HepG2 (cell line): ENCODE measurements at regions not wholly inside any gene's neighbourhood (a gene's known extent, or its start where the extent isn't known, plus 50 kb on each side); places are given as distances from the start of the nearest gene placed in this dataset.

Experiments
- CENPX ChIP-seq: sonication (generic); formaldehyde crosslinking; IDR thresholded peaks from 2 replicates; pipeline ENCODE4 v1.9.0; 2021; ENCODE audit warnings: mild to moderate bottlenecking, missing genetic modification reagents, moderate library complexity
- EEA1 ChIP-seq: sonication (generic); formaldehyde crosslinking; IDR thresholded peaks from 2 replicates; pipeline ENCODE4 v1.5.1; 2020; ENCODE audit warnings: mild to moderate bottlenecking, missing genetic modification reagents, borderline replicate concordance
- HOXD1 ChIP-seq: sonication (generic); formaldehyde crosslinking; IDR thresholded peaks from 2 replicates; pipeline ENCODE4 v1.5.0; 2020; ENCODE audit warnings: missing genetic modification reagents
- IRF2 ChIP-seq: IDR thresholded peaks from 2 replicates; pipeline ENCODE4 v1.6.1; 2018; ENCODE audit warnings: missing genetic modification reagents, missing compliant biosample characterization
- KLF9 ChIP-seq: IDR thresholded peaks from 2 replicates; pipeline ENCODE4 v1.6.1; 2016; ENCODE audit warnings: low read depth
- MED8 ChIP-seq: sonication (generic); formaldehyde crosslinking; IDR thresholded peaks from 2 replicates; pipeline ENCODE4 v1.8.1; 2023; ENCODE audit warnings: mild to moderate bottlenecking, missing genetic modification reagents; ENCODE audit not compliant: insufficient replicate concordance
- NR2F2 ChIP-seq: IDR thresholded peaks from 2 replicates; pipeline ENCODE4 v1.6.1; 2012; ENCODE audit warnings: low read depth, inconsistent platforms, borderline replicate concordance
- RBAK ChIP-seq: sonication (generic); formaldehyde crosslinking; IDR thresholded peaks from 2 replicates; pipeline ENCODE4 v1.5.1; 2020; ENCODE audit warnings: mild to moderate bottlenecking, missing genetic modification reagents
- RFX1 ChIP-seq: fragments of 450-650 bp; IDR thresholded peaks from 2 replicates; pipeline ENCODE4 v1.6.1; 2017
- RXRB ChIP-seq: IDR thresholded peaks from 2 replicates; pipeline ENCODE4 v1.6.1; 2016; ENCODE audit warnings: borderline replicate concordance, missing genetic modification reagents, missing compliant biosample characterization
- XRCC5 ChIP-seq: fragments of 200-400 bp; formaldehyde crosslinking; optimal IDR thresholded peaks from 2 replicates; pipeline ENCODE3; 2017; ENCODE audit warnings: mild to moderate bottlenecking, low read length
- ZKSCAN1 ChIP-seq: fragments of 150-350 bp; IDR thresholded peaks from 2 replicates; pipeline ENCODE4 v1.6.1; 2014; ENCODE audit warnings: low read length
- ZKSCAN5 ChIP-seq: sonication (generic); formaldehyde crosslinking; IDR thresholded peaks from 2 replicates; pipeline ENCODE4 v1.5.1; 2020; ENCODE audit warnings: mild to moderate bottlenecking, missing genetic modification reagents
- ZNF138 ChIP-seq: sonication (generic); formaldehyde crosslinking; IDR thresholded peaks from 2 replicates; pipeline ENCODE4 v1.5.0; 2020; ENCODE audit warnings: mild to moderate bottlenecking, low read depth, missing genetic modification reagents
- ZNF382 ChIP-seq: sonication (generic); formaldehyde crosslinking; IDR thresholded peaks from 2 replicates; pipeline ENCODE4 v1.5.0; 2020; ENCODE audit warnings: missing genetic modification reagents, mild to moderate bottlenecking, borderline replicate concordance
- ZNF460 ChIP-seq: sonication (generic); formaldehyde crosslinking; IDR thresholded peaks from 2 replicates; pipeline ENCODE4 v1.5.1; 2020; ENCODE audit warnings: missing genetic modification reagents, mild to moderate bottlenecking, borderline replicate concordance
- ZNF468 ChIP-seq: sonication (generic); formaldehyde crosslinking; IDR thresholded peaks from 2 replicates; pipeline ENCODE4 v1.8.0; 2022; ENCODE audit warnings: mild to moderate bottlenecking, moderate library complexity, missing genetic modification reagents
- ZNF7 ChIP-seq: IDR thresholded peaks from 2 replicates; pipeline ENCODE4 v1.6.1; 2016; ENCODE audit warnings: missing biosample characterization, missing genetic modification reagents
- TF ChIP-seq, protein P1 (sequence below): sonication (generic); formaldehyde crosslinking; IDR thresholded peaks from 2 replicates; pipeline ENCODE4 v1.4.0; 2020; ENCODE audit warnings: missing genetic modification reagents
- TF ChIP-seq, protein P2 (sequence below): sonication (generic); formaldehyde crosslinking; IDR thresholded peaks from 2 replicates; pipeline ENCODE4 v1.5.0; 2020; ENCODE audit warnings: missing genetic modification reagents
- TF ChIP-seq, protein P3 (sequence below): sonication (generic); formaldehyde crosslinking; IDR thresholded peaks from 2 replicates; pipeline ENCODE4 v1.4.0; 2020; ENCODE audit warnings: missing genetic modification reagents, mild to moderate bottlenecking, borderline replicate concordance
- TF ChIP-seq, protein P4 (sequence below): sonication (generic); formaldehyde crosslinking; IDR thresholded peaks from 2 replicates; pipeline ENCODE4 v1.4.0; 2020; ENCODE audit warnings: mild to moderate bottlenecking, missing genetic modification reagents

DNA sequence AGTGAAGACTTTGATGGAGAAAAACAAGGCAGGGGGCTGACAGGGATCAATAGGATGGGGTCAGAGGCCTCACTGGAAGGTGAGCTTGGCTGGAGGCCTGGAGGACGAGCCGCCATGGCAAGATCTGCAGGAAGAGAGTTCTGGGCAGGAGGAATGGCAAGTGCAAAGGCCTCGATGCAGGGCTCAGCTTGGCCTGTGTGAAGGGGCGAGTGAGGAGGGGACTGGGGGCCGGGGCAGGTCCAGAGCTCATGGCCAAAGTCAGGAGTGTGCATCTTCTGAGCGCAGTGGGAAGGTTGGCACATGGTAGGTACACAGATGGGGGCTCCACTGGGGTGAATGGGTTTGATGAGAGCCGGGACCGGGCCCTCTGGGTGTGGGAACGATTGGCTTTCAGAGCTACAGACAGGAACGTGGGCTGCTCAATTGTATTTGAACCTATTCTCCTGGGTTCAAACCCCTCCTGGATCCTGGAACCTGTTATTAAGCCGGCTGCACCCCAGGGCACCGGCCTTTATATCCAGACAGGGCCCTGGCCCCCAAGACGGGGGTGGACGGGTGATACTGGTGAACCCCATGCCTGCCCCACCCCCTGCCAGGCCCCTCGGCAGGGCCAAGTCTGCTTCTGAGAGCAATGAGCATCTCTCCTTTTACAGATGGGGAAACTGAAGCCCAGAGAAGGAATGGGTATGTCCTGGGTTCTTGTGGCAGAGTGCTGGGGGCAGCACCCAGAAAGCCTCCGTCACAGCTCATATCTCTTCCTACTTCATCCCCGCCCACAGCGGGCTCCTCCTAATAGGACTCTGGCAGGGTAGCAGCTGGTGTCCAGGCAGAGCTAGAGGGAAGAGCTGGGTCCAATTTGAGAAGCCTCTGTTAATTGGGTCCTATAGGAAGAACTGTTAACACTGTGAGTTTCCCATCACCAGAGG, 106.1 kb downstream of the CEBPB start (continued):
- TF ChIP-seq, protein P1, sequence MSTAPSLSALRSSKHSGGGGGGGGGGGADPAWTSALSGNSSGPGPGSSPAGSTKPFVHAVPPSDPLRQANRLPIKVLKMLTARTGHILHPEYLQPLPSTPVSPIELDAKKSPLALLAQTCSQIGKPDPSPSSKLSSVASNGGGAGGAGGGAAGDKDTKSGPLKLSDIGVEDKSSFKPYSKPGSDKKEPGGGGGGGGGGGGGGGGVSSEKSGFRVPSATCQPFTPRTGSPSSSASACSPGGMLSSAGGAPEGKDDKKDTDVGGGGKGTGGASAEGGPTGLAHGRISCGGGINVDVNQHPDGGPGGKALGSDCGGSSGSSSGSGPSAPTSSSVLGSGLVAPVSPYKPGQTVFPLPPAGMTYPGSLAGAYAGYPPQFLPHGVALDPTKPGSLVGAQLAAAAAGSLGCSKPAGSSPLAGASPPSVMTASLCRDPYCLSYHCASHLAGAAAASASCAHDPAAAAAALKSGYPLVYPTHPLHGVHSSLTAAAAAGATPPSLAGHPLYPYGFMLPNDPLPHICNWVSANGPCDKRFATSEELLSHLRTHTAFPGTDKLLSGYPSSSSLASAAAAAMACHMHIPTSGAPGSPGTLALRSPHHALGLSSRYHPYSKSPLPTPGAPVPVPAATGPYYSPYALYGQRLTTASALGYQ (CRISPR knock-in tag) = no peak
- no peak for TF ChIP-seq ZNF7 (CRISPR knock-in tag)
- TF ChIP-seq, protein P2, sequence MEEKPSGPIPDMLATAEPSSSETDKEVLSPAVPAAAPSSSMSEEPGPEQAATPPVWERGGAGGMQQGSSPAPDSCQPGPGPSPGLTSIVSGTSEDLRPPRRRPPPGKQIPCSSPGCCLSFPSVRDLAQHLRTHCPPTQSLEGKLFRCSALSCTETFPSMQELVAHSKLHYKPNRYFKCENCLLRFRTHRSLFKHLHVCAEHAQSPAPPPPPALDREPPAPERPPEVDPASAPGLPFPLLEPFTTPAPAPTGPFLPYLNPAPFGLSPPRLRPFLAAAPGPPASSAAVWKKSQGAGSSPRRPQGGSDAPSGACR (CRISPR knock-in tag) = no peak
- TF ChIP-seq MED8 (CRISPR knock-in tag) = no peak
- TF ChIP-seq ZNF468 = no peak
- no peak for TF ChIP-seq RBAK (CRISPR knock-in tag)
- no peak for TF ChIP-seq ZKSCAN5 (CRISPR knock-in tag)
- no peak; the same call in 1 of the 2 replicates for TF ChIP-seq IRF2
- TF ChIP-seq ZNF138 (CRISPR knock-in tag) = no peak
- TF ChIP-seq EEA1 (CRISPR knock-in tag) = no peak
- TF ChIP-seq RXRB (CRISPR knock-in tag) = peak; percentile 57; the same call in 1 of the 2 replicates
- TF ChIP-seq HOXD1 (CRISPR knock-in tag) = no peak
- TF ChIP-seq, protein P3, sequence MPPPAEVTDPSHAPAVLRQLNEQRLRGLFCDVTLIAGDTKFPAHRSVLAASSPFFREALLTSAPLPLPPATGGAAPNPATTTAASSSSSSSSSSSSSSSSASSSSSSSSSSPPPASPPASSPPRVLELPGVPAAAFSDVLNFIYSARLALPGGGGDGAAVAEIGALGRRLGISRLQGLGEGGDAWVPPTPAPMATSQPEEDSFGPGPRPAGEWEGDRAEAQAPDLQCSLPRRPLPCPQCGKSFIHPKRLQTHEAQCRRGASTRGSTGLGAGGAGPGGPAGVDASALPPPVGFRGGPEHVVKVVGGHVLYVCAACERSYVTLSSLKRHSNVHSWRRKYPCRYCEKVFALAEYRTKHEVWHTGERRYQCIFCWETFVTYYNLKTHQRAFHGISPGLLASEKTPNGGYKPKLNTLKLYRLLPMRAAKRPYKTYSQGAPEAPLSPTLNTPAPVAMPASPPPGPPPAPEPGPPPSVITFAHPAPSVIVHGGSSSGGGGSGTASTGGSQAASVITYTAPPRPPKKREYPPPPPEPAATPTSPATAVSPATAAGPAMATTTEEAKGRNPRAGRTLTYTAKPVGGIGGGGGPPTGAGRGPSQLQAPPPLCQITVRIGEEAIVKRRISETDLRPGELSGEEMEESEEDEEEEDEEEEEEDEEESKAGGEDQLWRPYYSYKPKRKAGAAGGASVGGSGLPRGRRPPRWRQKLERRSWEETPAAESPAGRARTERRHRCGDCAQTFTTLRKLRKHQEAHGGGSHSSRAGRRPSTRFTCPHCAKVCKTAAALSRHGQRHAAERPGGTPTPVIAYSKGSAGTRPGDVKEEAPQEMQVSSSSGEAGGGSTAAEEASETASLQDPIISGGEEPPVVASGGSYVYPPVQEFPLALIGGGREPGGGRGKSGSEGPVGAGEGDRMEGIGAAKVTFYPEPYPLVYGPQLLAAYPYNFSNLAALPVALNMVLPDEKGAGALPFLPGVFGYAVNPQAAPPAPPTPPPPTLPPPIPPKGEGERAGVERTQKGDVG (CRISPR knock-in tag) = no peak
- TF ChIP-seq NR2F2 = peak; percentile 48; the same call in 1 of the 2 replicates
- TF ChIP-seq ZKSCAN1 = peak; percentile 41; the same call in 1 of the 2 replicates
- TF ChIP-seq ZNF460 = no peak
- no peak for TF ChIP-seq CENPX (CRISPR knock-in tag)
- no peak for TF ChIP-seq XRCC5
- TF ChIP-seq ZNF382 (CRISPR knock-in tag) = no peak
- TF ChIP-seq, protein P4, sequence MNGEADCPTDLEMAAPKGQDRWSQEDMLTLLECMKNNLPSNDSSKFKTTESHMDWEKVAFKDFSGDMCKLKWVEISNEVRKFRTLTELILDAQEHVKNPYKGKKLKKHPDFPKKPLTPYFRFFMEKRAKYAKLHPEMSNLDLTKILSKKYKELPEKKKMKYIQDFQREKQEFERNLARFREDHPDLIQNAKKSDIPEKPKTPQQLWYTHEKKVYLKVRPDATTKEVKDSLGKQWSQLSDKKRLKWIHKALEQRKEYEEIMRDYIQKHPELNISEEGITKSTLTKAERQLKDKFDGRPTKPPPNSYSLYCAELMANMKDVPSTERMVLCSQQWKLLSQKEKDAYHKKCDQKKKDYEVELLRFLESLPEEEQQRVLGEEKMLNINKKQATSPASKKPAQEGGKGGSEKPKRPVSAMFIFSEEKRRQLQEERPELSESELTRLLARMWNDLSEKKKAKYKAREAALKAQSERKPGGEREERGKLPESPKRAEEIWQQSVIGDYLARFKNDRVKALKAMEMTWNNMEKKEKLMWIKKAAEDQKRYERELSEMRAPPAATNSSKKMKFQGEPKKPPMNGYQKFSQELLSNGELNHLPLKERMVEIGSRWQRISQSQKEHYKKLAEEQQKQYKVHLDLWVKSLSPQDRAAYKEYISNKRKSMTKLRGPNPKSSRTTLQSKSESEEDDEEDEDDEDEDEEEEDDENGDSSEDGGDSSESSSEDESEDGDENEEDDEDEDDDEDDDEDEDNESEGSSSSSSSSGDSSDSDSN (CRISPR knock-in tag) = no peak
- no peak for TF ChIP-seq RFX1
- TF ChIP-seq KLF9 (CRISPR knock-in tag) = no peak
